HG03442 (cell line): ENCODE measurements at regions not wholly inside any gene's neighbourhood (a gene's known extent, or its start where the extent isn't known, plus 50 kb on each side); places are given as distances from the start of the nearest gene placed in this dataset.
"Not testable (repeated sequence)": the region's sequence is repeated elsewhere in the genome, so short reads cannot be mapped to it uniquely, and the experiment has no call there.

ENCODE experiments used
- ATAC-seq: cut with Tn5 transposase; IDR thresholded peaks from one replicate; pipeline ENCODE4 v1.9.1; 2021; ENCODE audit warnings: mild to moderate bottlenecking, moderate library complexity; ENCODE audit not compliant: unreplicated experiment

GRCh38 chr4:158053086-158053485, 119.7 kb downstream of the GASK1B start:
- ATAC-seq, result no peak

- ATAC-seq, result no peak
Observed at GRCh38 chr4:158051401-158052235, 121.2 kb downstream of the GASK1B start.

- ATAC-seq, result no peak
Observed at GRCh38 chr4:158050942-158051341, 121.9 kb downstream of the GASK1B start.

- no peak for ATAC-seq
Observed at GRCh38 chr4:158046345-158046744, 126.5 kb downstream of the GASK1B start.

GRCh38 chr4:158043971-158044618, 128.7 kb downstream of the GASK1B start:
- no peak for ATAC-seq

- ATAC-seq, result no peak
Observed at GRCh38 chr4:158042591-158043030, 130.2 kb downstream of the GASK1B start.

GRCh38 chr4:158038718-158039117, 134.1 kb downstream of the GASK1B start:
- no peak for ATAC-seq

GRCh38 chr4:158036998-158037397, 135.8 kb downstream of the GASK1B start:
- ATAC-seq, result no peak

GRCh38 chr4:158035662-158036195, 137.1 kb downstream of the GASK1B start:
- no peak for ATAC-seq

GRCh38 chr4:158033416-158034120, 139.3 kb downstream of the GASK1B start:
- ATAC-seq, result no peak

- no peak for ATAC-seq
Observed at GRCh38 chr4:158032733-158033415, 140.0 kb downstream of the GASK1B start.

- not testable (repeated sequence) for ATAC-seq
Observed at GRCh38 chr4:158028381-158028780, 144.4 kb downstream of the GASK1B start.

GRCh38 chr4:158025131-158025530, 147.7 kb downstream of the GASK1B start:
- ATAC-seq, result no peak

- no peak for ATAC-seq
Observed at GRCh38 chr4:158020734-158021346, 152.0 kb downstream of the GASK1B start.

GRCh38 chr4:158020176-158020575, 152.6 kb downstream of the GASK1B start:
- ATAC-seq, result no peak

- ATAC-seq, result no peak
Observed at GRCh38 chr4:158018831-158019230, 154.0 kb downstream of the GASK1B start.

GRCh38 chr4:158018221-158018830, 154.5 kb downstream of the GASK1B start:
- ATAC-seq, result no peak

- no peak for ATAC-seq
Observed at GRCh38 chr4:158016511-158016910, 156.3 kb downstream of the GASK1B start.

GRCh38 chr4:158015241-158015640, 157.6 kb downstream of the GASK1B start:
- no peak for ATAC-seq

- no peak for ATAC-seq
Observed at GRCh38 chr4:158013858-158014257, 159.0 kb downstream of the GASK1B start.
